ENCODE measurements at regions not wholly inside any gene's neighbourhood (a gene's known extent, or its start where the extent isn't known, plus 50 kb on each side); places are given as distances from the start of the nearest gene placed in this dataset.

GRCh38 chr3:18232317-18232716 is 192.8 kb downstream of the SATB1 start:
- no peak for TF ChIP-seq CTCF (IDR thresholded peaks at IDR 0.05)
- no peak for TF ChIP-seq POLR2A (IDR thresholded peaks at IDR 0.05)
- TF ChIP-seq POLR2AphosphoS5 (IDR thresholded peaks at IDR 0.05): no peak

Measured in stomach (tissue), 4 donors.